Left ventricle myocardium inferior (tissue), 1 donor: ENCODE measurements at regions not wholly inside any gene's neighbourhood (a gene's known extent, or its start where the extent isn't known, plus 50 kb on each side); places are given as distances from the start of the nearest gene placed in this dataset.

Source experiments
- DNase-seq: peaks from one replicate; pipeline ENCODE4 v3.0.0-alpha.2; 2020
- H3K27ac ChIP-seq: fragments of 200-600 bp; replicated peaks from 2 replicates; pipeline ENCODE4 v1.8.0; 2021
- H3K27me3 ChIP-seq: fragments of 200-600 bp; 2 replicates; pipeline ENCODE4 v1.8.0; 2021; ENCODE audit warnings: low read depth
- H3K36me3 ChIP-seq: fragments of 200-600 bp; 2 replicates; pipeline ENCODE4 v1.8.0; 2021
- H3K4me1 ChIP-seq: fragments of 200-600 bp; 2 replicates; pipeline ENCODE4 v1.8.0; 2021
- H3K4me3 ChIP-seq: fragments of 200-600 bp; 2 replicates; pipeline ENCODE4 v1.8.0; 2021; ENCODE audit warnings: mild to moderate bottlenecking, moderate library complexity
- H3K9me3 ChIP-seq: fragments of 200-600 bp; replicated peaks from 2 replicates; pipeline ENCODE4 v1.8.0; 2021
- CTCF ChIP-seq: fragments of 200-600 bp; IDR thresholded peaks from 2 replicates; pipeline ENCODE4 v1.8.0; 2021; ENCODE audit warnings: antibody characterized with exemption, mild to moderate bottlenecking, borderline replicate concordance
- intact Hi-C: fragments of 100-400 bp; cut with micrococcal nuclease; formaldehyde crosslinking; loops from one replicate; pipeline ENCODE4 v1.11.0; 2022
- donor health status: DM: no; HTN: yes; CAD: no; lungs with severe emphysema.

- intact Hi-C loops, result no loop called here
- TF ChIP-seq CTCF, result no peak
- no peaks in the 10 kb centered on the region for H3K36me3 ChIP-seq
- no peak overlapping the region for H3K27ac ChIP-seq
- no peaks in the 10 kb centered on the region for H3K4me1 ChIP-seq
- H3K9me3 ChIP-seq, result no peaks in the 10 kb centered on the region
- H3K4me3 ChIP-seq, result no peak overlapping the region
- H3K27me3 ChIP-seq, result no peaks in the 10 kb centered on the region
- no peak for DNase-seq
Measured at GRCh38 chr7:46189255-46189790, 268.3 kb upstream of the IGFBP3 start.

- H3K9me3 ChIP-seq, result peaks cover 4% of the 10 kb centered on the region
- no peak overlapping the region for H3K4me3 ChIP-seq
- H3K27me3 ChIP-seq, result no peaks in the 10 kb centered on the region
- TF ChIP-seq CTCF, result no peak
- no peaks in the 10 kb centered on the region for H3K4me1 ChIP-seq
- no peaks in the 10 kb centered on the region for H3K36me3 ChIP-seq
- intact Hi-C loops, result no loop called here
- no peak for DNase-seq
- no peak overlapping the region for H3K27ac ChIP-seq
Measured at GRCh38 chr7:46186131-46186530, 265.1 kb upstream of the IGFBP3 start.

- no peak overlapping the region for H3K4me3 ChIP-seq
- no peaks in the 10 kb centered on the region for H3K27me3 ChIP-seq
- H3K27ac ChIP-seq, result no peak overlapping the region
- peaks cover 7% of the 10 kb centered on the region for H3K9me3 ChIP-seq
- DNase-seq, result no peak
- H3K4me1 ChIP-seq, result peaks cover 3% of the 10 kb centered on the region
- no peak for TF ChIP-seq CTCF
- no peaks in the 10 kb centered on the region for H3K36me3 ChIP-seq
- intact Hi-C loops, result no loop called here
Measured at GRCh38 chr7:46179061-46179610, 258.1 kb upstream of the IGFBP3 start.

- no peak for TF ChIP-seq CTCF
- H3K4me1 ChIP-seq, result peaks cover 7% of the 10 kb centered on the region
- peaks cover 7% of the 10 kb centered on the region for H3K9me3 ChIP-seq
- intact Hi-C loops, result no loop called here
- DNase-seq, result no peak
- no peaks in the 10 kb centered on the region for H3K27me3 ChIP-seq
- no peak overlapping the region for H3K27ac ChIP-seq
- H3K36me3 ChIP-seq, result no peaks in the 10 kb centered on the region
- H3K4me3 ChIP-seq, result no peak overlapping the region
Measured at GRCh38 chr7:46178661-46179060, 257.6 kb upstream of the IGFBP3 start.

GRCh38 chr7:46177821-46178220, 256.7 kb upstream of the IGFBP3 start:
- intact Hi-C loops, result no loop called here
- H3K27ac ChIP-seq, result no peak overlapping the region
- TF ChIP-seq CTCF, result no peak

More at GRCh38 chr7:46177821-46178220, 256.7 kb upstream of the IGFBP3 start:
- Histone ChIP-seq H3K4me3 (no peak overlapping the region), H3K36me3 (no peaks in the 10 kb centered on the region), H3K9me3 (peaks cover 7% of the 10 kb centered on the region), H3K4me1 (peaks cover 14% of the 10 kb centered on the region), H3K27me3 (no peaks in the 10 kb centered on the region)
- no peak for DNase-seq
